Left renal pelvis (tissue), 4 donors: ENCODE measurements at regions not wholly inside any gene's neighbourhood (a gene's known extent, or its start where the extent isn't known, plus 50 kb on each side); places are given as distances from the start of the nearest gene placed in this dataset.

ENCODE experiments used
- DNase-seq, 4 donors: peaks; one replicate each; pipeline ENCODE4 v3.0.0-alpha.2; 2013; ENCODE audit warnings: low read depth in 4 of 4, low spot score in 3 of 4

DNA sequence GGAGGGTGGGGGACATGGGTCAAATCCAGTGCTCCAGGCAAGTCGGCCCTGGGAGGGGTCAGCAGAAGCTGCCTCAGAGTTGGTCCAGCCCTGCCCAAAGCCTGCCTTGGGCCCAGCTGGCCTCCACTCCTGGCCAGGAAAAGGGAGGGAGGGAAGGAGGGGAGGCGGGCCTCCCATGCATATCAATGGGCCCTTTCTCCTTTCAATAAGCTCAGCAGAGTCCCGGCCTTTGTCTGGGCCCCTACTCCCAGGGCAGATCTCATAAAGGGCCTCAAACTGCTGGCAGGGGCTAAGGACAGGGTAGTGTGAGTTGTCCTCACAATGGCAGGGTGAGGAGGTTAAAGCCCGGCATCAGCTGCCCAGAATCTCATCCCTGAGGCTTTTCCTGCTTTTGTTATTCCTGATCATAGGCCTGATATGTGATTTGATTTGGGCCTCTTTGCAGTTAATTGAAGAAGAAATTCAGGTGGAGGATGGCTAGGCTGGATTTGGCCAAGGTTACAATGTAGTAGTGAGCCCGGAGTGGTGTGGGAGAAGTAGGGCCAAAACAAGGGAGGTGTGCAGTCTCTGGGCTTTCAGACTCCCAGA is 121.1 kb upstream of the ATP6AP2 start:
- no peak for DNase-seq

DNA sequence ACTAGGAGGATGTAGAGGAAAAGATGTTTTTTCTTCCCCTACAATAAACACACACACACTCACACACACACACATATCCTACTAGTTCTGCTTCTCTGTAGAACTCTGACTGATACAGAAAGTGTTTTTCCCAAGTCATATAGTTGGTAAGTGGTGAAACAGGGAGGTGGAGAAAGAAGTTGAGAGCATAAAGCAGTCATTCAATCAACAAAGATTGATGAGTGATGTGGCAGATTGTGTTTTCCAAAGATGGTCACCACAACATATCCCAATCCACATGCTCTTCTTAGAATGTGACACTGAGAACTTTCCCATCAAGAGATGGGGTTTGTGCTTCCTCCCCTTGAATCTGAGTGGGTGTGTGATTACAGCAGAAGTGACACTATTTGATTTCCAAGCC is 123.4 kb upstream of the ATP6AP2 start:
- DNase-seq = no peak

DNA sequence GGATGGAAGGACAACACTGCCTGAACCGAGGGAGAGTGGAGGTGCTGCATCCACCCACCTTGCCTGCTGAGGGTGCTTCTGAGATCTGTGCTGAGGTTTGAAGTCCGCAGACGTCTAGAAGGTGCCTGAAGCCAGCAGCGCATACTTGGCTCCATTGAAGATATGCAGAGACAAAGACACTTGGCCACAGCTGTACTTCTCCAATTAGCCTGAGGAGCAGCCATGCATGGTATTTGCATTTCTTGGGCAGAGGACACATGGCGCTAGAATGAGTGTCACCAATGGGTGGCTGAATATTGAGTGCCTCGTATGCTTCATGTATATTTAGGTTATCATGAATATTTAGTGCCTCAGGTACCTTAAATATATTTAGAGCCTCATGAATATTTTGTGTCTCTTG is 128.7 kb upstream of the ATP6AP2 start:
- no peak for DNase-seq

DNA sequence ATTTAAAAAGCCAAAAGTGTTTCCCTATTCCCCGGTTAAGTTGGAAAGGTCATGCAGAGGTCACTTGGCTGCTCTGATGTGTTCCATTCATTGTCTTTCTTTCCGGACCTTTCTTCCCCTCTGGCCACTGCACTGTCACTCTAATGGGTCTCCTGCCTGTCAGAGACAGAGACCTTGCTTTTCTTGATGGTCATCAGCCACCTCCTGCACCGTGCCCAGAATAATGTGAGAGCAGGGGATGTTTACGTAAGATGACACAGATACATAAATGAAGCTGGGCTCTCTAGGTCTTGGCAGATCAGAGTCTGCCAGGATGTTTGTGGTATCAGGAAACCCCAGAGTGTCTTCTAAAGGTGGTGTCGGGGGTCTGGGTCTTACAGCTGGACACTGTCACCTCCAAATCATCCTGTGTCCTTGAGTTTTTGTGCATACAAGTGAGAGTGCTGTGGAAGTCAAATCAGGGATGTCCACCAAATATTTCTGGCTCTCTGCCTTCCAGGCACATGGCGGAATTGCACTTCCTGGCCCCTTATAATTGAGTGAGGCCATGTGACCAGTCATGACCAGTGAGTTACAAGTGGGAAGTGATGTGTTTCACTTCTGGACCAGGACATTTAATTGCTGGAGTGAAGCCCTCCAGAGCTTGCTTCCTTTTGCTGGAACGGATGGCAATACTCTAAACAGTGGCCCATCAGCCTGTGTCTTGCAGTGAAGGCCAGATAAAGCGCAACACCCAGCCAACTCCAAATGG is 130.6 kb upstream of the ATP6AP2 start:
- no peak for DNase-seq

DNA sequence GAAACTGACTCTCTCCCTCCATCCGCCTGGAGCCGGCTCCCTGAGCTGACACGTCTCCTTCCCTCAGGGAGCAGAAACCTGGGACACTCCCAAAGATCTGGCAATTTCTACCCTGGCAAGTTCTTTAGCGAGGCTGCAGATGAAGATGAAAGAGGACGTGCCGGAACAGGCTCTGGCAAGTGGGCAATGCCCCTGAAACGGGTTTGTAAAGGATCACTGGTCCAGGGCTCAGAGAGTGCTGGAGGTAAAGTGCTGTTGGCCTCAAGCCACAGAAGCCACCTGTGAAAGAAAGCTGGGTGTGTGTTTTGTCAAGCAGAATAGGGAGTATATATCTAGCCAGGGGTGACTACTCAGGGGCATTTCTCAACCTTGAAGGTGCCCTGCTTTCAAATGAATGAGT is 131.4 kb upstream of the ATP6AP2 start:
- no peak for DNase-seq

DNA sequence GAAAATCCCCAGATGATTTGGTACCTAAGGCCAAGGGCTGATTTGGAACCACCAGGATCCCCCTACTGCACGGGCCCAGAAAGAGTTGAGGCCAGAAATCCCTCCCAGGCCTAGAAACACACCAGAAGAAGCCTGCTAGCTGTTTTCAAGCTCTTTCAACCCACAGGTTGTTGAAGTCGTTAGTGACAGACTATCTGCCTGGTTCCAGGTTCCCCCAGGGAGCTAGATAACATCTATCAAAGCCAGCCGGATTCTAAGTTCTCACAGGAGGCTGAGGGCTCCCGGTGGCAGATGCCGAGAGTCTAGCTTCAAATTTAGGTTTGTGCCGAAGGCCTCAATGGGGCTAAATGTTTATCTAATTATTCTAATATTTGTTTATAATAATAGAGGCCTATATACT is 132.0 kb upstream of the ATP6AP2 start:
- DNase-seq = no peak

DNA sequence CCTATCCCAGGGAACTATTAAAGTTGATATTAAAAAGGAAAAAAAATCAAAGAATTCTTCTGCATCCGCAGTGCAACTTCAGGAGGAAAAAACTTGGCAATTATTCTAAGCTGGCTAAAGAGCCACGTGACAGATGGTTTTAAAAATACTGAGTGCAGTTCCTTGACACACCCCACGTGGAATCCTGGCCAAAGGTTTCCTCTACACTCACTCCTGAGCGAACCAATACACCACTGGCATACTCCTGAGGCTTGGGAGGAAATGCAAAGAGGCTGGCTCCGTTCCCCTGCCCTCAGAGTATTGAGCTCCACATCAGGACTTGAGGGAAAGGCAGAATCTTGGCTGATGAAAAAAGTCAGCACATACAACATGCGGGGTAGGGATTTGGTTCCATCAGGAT is 133.8 kb upstream of the ATP6AP2 start:
- DNase-seq = no peak

DNA sequence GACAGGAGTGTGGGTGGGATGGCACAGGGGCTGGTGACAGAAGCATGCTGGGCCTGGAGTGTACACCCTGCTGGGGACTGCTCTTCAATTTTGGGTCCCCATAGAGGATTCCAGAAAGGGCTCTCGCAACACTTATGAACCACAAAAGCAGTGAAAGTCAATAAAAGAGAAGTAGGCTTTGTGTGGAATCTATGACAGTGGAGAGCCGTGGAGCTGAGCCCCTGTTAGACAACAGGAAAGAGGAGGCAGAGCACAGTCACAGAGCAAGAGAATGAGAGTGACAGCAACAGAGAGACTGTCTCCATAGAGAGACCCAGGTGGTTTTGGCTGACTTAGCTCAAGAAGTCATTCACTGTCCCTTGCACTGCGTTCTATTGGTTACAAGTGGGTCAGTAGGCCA is 135.1 kb upstream of the ATP6AP2 start:
- DNase-seq = no peak

DNA sequence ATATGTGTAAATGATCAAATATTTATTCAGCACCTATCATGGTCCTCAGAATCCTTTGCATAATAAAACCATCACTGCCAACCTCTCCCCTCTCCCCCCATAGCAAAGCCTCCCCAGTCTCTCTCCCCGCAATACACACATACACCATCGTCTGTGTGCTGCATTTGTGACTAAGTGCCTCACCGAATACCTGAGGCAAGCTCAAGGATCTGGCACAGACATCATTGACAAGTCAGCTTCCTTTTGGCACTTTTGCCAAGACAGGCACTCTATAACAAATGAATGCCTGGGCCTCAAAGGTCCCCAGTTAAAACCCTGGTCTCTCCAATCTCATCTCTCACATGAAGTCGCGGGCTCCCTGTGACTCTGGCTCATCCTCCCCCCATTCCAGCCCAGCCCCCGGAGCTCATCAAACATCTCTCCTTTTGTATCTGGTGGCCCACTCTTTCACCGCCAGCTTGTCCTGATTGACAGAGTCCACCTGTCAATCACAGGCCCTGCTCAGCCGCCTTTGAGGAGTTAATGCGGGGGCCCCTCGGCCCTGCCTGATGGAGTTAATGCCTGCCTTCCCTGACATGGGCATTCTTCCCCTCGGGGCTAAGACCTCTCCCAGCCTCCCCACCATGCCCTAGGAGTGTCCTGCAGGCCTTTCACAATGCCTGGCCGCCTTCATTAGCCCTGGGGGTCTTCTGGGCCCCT is 135.8 kb upstream of the ATP6AP2 start:
- DNase-seq = no peak

DNA sequence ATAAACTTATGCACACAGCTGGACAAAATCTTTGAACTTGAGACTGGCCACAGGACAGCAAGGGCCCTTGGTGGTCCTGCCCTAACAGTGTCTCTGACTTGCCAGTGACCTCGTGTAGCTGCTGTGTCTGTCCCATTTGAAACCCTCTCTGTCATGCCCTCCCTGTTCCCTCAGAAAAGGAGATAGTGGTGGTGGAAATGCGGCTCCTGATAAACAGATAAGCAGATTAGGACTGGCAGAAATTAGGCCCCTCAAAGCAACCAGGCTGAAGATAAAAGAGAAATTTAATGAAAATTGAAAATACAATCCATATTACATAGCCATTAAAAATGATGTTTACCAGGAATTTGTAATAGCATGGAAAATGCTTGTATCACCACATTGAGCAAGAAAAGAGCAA is 136.6 kb upstream of the ATP6AP2 start:
- no peak for DNase-seq

DNA sequence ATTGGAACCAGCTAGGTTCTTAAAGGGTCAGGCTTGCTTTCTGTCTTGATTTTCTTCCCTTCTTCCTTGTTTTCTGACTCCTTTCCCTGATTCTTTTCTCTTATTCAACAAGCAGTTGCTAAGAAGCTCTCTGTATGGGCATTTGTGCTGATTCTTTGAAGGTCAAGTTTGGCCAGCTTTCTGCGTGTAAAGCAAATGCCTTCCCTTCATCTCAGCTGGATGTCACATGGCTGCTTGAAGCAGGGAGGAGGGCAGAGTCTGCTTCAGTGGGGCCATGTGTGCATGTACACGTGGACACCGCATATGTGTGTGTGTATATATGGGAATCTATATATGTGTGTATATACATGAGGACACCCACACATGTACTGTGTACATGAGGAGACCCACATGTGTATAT is 139.9 kb upstream of the ATP6AP2 start:
- DNase-seq = no peak

DNA sequence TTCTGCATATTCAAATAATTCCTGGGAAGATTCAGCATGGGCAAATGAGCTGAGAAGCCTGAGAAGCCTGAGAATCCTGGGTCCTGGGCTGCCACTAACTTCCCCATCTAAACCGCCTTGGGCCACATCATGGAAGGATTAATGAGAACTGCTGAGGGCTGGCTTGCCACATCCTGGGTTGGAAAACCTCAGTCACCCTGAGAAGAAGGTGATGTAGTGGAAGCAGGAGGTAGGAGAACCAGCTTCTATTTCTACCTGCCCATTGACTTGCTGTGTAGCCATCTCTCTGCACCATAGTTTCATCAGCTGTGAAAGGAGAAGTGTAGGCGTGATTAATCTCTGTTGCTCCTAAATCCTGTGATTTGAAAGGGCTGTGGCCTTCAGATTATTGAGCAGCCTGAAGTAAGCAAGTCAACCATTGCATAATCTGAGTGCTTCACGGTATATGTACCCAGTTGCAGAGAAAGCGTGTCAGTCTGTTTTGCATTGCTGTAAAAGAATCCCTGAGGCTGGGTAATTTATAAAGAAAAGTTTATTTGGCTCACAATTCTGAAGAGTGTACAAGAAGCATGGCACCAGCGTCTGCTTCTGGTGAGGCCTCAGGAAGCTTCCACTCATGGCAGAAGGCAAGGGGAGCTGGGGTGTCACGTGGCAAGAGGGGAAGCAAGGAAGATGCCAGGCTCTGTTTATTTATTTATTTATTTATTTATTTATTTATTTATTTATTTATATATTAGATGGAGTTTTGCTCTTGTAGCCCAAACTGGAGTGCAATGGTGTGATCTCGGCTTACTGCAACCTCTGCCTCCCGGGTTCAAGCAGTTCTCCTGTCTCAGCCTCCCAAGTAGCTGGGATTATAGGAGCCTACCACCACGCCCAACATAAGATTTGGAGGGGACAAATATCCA is 140.9 kb upstream of the ATP6AP2 start:
- no peak for DNase-seq

DNA sequence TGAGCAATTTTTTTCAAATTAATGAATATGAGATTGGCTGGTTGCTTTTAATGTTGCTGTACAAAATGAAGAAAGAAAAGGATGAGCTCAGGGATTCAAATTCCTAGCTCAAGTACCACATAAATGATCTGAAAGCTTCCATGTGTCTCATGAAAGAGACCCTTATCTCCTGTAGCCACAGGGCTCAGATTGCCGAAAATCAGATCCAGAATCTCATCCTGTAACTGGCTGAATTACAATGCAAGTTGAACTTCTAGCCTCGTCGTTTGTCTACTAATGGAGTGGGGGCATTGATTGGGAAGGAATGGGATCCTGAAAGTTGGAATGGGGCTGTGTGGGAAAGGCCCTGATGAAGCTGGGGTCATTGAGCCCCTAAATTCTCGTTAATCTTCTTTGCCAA is 143.4 kb upstream of the ATP6AP2 start:
- DNase-seq = no peak

DNA sequence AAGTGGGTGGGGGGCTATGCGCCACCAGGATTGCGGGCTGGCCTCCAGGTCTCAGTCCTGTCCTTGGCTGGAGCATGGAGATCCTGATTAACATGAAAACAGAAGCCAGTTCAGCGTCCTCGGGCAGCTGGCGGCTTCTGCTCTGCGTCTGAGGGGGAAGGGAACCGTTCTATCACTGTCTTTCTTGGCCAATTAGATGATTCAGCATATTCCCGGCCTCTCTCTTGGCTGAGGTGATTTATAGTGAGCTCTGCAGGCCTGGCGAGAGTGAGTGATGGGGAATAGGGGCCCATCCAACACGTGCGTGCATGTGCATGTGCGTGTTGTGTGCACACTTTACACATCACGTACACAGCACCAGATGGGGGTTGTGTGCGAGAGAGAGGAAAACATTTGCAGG is 145.8 kb upstream of the ATP6AP2 start:
- DNase-seq = peak in 1 of 4 donors; percentile 29

DNA sequence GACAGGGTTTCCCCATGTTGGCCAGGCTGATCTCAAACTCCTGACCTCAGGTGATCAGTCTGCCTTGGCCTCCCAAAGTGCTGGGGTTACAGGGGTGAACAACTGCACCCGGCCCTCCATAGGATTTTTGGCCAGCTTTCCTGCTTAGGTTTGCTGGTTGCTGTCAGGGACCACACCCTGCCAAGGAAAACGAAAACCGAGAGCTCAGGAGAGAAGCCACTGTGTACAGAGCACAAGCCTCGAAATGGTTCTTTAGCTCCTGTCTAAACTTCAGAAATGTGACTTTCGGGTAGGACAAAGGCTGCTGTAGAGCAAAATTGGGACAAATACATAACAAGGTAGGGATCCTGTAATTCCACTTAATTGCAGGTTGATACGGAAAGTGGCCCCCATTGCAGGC is 146.3 kb upstream of the ATP6AP2 start:
- DNase-seq = no peak

DNA sequence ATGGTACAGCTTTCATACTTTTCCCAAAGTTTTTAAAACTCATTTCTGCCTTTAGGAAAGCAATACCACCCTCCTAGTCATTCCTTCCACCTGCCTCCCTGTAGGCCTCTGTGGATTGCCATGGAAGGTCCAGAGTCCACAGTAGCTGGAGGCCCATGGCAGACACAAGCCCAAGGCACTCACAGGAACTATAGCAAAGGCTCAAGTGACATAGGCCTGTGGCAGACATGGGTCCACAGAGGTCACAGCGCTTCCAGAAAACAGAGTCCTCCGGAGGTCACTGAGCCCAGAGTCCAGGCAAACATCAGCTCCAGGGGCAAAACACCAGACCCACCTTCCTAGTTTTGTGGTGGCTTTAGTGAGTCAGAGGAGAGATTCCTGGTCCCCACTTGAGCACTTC is 147.6 kb upstream of the ATP6AP2 start:
- no peak for DNase-seq

DNA sequence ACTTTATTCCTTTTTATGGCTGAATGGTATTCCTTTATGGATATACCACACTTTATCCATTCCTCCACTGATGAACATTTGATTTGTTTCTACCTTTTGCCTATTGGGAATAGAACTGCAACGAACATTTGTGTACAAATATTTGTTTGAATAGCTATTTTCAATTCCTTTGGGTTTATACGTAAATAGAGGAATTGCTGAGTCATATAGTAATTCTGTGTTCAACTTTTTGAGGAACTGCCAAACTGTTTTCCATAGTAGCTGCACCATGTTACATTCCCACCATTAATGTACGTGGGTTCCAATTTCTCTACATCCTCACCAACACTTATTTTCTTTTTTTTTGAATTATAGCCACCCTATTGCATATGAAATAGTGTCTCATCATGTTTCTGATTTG is 156.5 kb upstream of the ATP6AP2 start:
- no peak for DNase-seq

DNA sequence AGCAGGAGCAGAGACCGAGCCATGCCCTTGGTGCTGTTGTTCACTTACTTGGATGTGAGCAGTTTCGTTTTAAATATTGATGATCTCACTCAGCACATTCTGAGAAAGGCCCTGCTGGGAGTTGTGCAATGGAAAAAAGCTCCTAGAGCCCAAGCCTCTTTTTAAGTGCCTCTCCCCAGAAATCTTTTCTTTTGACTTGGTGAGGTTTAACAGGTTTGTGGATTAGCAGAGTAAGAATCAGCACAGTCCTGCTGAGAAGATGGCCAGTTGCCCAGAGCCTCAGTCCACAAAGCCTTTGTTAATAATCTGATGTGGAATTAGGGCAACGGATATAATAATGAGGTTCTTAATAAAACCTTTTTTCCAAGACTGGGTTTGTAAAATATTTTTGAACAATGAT is 157.5 kb upstream of the ATP6AP2 start:
- DNase-seq = no peak

DNA sequence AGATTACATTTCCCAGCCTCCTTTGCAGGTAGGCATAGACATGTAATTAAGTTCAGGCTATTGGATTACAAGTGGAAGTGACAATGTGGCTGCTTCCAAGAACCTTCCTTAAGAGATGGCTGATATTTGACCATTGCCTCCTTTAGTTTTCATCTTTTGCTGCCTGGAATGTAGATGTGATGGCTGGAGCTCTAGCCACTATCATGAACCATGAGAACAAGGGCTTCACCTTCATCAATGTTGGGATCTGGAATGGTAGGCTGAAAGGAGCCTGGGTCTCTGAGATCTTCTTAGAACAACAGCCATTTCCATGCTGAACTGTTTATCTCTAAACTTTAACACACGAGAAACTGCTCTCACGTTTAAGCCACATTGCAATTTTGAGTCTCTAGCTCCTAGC is 158.7 kb upstream of the ATP6AP2 start:
- no peak for DNase-seq

DNA sequence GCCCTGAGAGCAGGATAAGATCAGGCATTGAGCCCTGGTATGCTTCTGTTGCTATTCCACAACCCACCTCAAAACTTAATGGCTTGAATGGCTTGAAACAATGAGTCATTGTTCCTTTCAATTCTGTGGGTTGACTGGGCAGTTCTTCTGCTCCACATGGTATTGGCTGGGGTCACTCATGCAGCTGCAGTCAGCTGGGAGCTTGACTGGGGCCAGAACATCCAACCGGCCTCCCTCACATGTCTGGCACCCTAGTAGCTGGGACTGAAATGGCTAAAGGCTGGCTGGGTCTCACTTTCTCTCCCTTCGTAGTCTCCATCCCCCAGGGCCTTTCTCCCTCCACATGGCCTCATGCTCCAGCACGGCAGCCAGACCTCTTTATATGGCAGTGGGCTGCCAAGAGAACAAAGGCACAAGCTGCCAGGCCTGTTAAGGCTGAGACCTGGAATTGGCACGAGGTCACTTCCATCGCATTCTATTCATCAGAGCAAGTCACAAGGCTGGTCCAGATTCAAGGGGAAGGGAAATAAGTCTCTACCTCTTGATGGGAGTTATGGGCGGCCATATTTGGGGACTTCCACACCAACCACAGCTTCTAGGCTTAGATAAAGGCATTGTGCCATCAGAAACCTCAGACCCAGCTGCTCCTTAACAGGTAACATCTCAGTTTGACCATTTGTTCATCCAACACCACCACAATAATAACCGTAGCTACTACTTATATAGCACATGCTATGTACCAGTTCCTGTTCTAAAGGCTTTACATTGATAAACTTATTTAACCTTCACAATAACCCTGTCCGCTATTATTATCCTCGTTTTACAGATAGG is 159.7 kb upstream of the ATP6AP2 start:
- no peak for DNase-seq
